GM18951 (cell line): ENCODE measurements at regions not wholly inside any gene's neighbourhood (a gene's known extent, or its start where the extent isn't known, plus 50 kb on each side); places are given as distances from the start of the nearest gene placed in this dataset.
"Not testable (repeated sequence)": the region's sequence is repeated elsewhere in the genome, so short reads cannot be mapped to it uniquely, and the experiment has no call there.

Experiments used
- POLR2A ChIP-seq: IDR thresholded peaks from 4 replicates; pipeline ENCODE4 v1.6.1; 2011; ENCODE audit warnings: mild to moderate bottlenecking; ENCODE audit not compliant: insufficient read length, insufficient read depth; ENCODE audit errors: extremely low read depth
- in situ Hi-C: fragments of 300-500 bp; cut with MboI; formaldehyde crosslinking; loops from one replicate; pipeline ENCODE4 v1.12.0; 2022; ENCODE audit warnings: low sequenced_read_pairs, mixed read lengths, inconsistent platforms; ENCODE audit not compliant: unreplicated experiment

DNA sequence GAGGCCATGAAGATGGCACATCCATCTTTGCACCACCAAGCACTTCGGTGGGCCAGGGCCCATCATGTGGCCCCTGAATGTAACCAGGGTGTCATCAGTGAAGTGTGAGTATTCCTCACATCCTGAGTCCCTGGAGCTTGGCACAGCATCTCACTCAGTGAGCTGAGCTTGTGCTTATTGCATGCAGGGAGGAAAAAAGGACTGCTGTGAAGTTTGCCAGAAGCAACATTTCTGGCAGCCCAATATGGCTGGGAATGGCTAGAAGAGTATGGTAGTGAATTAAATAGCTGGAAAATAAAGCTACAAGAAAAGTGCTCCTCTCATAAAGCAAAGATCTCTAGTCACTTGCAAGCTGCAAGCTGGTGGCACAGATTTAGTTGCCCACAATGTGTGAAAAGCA is 109.3 kb downstream of the TNFSF18 start:
- TF ChIP-seq POLR2A: no peak
- in situ Hi-C loops: no loop called here

DNA sequence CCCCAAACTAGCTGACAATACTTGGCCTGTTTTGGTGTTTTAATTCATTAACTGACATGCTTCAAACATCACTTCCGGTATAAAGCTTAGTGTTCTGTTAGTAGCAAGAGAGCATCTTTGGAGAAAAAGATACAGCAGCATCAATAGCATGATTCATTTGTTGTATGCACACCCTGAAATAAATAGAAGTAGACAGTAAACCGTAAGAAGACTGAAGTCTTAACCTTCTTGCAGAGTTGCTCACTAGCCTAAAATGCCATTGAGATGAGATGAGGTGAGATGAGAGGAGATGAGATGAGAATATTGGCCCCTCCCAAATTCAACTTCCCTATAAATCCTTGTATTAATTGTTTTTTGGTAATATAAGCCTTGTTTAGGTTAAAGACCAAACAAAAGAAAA is 108.8 kb downstream of the TNFSF18 start:
- TF ChIP-seq POLR2A: no peak
- in situ Hi-C loops: no loop called here

DNA sequence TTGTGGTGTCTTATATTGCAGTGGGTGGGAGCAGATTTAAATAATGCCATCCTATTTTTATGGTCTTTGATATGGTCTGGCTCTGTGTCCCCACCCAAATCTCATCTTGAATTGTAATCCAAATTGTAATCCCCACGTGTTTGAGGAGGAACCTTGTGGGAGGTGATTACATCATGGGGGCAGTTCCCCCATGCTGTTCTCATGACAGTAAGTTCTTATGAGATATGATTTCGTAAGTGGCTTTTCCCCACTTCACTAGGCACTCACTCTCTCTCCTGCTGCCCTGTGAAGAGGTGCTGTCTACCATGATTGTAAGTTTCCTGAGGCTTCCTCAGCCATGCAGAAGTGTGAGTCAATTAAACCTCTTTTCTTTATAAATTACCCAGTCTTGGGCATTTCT is 107.6 kb downstream of the TNFSF18 start:
- in situ Hi-C loops: not testable (repeated sequence)

DNA sequence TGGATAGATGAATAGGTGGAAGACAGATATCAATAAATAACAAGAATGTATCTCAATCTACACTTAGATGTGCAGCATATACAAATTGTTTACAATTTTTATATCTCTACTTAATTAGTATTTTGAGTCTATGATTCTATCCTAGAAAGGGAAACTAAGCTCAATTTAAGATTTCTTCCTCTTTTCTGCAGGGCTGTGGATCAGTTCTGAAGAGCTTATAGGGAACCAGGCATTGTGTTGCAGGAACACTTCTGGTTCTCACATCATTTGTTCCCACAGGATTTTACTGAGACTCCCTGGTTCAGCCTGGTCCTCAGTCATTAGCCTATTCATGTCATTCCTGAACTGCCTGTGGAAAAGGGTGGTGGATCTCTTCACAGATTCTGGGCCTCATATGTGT is 105.8 kb downstream of the TNFSF18 start:
- in situ Hi-C loops: no loop called here
- TF ChIP-seq POLR2A: no peak

DNA sequence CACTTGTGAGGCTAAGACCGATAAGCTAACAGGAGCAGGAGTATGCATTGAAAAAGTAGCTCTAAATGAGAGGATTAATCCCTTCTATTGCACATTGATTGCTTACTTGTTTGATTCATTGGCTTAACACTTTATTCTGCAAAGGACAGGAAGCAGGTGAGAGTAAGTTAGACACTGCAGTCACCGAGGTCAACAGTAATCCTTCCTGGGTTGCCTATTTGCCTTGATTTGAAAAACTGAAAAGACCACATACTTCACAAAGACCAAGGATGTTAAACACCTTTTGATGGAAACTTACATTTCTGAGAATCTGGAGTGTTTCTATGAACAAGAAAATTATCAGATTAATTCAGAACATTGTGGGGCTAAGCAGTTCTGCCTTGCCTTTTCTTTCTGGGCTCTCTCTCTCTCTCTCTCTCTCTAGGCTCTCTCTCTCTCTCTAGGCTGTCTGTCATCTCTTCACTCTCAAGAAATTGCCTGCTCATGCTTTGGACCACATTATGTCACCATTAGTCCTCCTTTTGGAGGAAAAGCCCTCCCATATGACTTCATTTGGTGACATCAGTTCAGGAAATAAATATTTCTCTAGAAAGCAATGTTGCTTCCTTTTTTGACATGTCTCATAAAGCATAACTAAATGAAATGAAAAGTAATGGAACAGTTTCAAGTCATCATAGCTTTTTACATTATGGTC is 103.8 kb downstream of the TNFSF18 start:
- no peak for TF ChIP-seq POLR2A
- in situ Hi-C loops: no loop called here

DNA sequence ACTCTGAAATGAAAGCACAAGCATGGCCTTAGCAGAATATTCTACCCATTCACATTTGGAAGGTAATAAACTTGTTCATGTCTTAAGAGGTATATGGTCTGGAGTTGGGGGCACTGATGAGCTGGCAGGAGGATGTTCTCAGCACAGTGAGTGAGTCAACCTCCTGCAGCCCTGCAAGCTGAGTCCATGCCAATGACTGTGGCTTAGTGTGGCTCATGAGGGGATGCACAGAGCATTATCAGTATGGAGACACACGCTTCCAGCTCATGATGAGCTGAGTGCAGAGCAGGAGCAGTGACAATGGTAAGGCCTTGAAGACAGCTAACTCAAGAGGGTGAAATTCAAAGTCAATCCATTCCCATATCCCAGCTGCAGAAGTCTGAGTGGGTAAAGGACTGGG is 102.3 kb downstream of the TNFSF18 start:
- TF ChIP-seq POLR2A: no peak
- in situ Hi-C loops: no loop called here

DNA sequence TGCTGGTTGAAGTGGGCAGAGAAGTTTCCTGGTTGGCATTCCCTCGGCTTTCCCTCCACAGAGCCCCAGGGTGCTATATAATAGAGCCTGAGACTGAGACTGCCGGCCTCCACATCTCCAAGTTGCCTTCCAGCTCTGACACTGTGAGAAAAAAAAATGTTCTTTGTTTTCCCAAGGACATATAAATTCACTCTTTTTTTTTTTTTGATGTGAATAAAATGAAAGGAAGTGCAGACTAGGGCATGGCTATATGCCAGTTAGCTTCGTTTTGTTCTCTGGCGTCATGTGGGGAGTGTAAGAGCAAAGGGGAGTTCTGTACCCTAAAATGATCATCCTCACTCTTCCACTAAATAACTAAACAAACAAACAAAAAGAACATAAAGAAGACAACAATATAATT is 101.6 kb downstream of the TNFSF18 start:
- in situ Hi-C loops: no loop called here
- no peak for TF ChIP-seq POLR2A

DNA sequence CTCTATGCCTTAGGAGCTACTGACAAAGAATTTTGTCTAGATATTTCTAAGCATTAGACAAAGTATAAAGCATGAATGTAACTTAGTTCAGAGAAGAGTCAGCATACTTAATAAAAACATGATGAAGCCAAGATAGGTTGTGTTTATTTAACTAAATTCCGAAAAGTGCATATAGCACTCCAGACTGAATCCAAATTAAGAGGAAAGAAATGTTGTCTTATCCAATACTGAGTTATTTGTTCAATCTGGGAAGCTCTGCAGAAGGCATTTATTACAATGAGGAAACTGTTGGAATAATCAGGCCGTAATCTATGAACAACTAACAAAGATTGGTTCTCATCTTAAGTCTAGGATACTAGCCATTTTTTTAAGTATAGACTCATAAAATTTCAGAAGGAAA is 100.2 kb downstream of the TNFSF18 start:
- TF ChIP-seq POLR2A: no peak
- in situ Hi-C loops: no loop called here

DNA sequence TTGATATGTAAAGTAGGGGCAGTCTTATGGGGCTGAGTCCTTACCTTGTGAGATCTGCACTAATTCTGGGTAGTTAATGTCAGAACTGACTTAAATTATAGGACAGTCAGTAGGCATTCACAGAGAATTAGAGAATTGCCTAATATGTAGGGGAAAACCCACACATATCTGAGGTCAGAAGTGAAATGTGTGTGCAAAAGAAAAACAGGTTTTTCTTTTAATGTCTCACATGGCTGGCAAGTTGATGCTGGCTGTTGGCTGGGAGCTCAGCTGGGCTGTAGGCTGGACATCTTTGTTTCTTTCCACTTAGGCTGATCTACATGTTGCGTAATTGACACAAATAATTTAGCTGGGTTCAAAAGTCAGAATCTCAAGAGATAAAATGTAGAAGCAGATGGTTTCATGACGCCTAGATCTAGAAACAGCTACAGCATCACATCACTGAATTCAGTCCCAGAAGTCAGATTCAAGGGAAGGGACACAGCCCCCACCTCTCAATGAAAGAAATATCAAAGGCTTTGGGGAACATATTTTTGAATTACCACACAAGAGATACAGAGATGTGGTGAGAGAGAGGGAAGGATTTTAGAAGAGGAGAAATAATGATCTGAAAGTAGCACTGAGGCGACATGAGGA is 98.9 kb downstream of the TNFSF18 start:
- in situ Hi-C loops: no loop called here
- no peak for TF ChIP-seq POLR2A

DNA sequence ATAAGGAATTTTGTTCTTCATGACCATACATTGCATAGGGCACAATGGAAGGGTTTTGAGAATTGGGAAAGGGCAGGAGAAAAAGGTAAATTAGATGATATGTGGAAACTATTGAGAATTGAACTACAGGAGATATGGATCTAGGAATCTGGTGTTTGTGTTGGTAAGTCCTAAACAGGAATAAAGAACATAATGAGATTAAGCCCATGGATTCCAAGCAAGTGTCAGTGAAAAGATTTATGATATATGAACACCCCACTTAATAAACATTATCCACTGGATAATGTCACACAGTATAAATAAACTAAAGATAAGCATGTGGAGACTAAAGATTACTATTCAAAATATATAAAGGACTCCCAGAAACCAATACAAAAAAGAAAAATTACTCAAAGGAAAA is 98.2 kb downstream of the TNFSF18 start:
- in situ Hi-C loops: no loop called here
- TF ChIP-seq POLR2A: no peak

DNA sequence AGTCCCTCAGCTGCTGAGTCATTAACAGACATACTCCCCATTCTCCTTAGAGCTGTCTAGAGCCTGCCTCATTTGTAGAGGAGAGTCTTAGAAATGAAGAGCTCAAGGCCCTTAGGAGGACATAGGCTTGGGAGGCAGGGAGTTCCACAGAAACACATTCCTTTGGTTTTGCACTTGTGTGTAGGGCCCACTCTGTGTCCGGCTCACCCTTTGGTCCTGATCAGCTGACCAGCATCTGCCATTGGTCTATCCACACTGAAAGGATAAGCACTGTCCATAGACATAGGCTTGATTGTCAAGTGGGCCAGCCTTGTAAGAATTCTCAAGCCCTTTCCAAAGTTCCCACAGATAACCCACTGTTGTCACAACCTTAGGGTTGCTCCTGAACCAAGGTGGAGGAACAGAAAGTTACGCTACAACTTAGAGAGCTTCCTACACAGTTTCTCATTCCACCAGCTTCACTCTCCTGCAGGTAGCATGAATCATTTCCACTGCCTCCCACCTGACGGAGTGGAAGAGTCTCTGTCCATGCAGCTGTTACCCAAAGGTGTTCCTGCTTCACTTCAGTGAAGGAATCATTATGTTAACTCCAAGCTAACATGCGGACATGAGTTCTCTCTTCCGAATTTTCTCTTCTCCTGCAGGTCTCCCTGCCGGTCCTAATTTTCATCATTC is 96.1 kb downstream of the TNFSF18 start:
- in situ Hi-C loops: no loop called here
- no peak for TF ChIP-seq POLR2A

DNA sequence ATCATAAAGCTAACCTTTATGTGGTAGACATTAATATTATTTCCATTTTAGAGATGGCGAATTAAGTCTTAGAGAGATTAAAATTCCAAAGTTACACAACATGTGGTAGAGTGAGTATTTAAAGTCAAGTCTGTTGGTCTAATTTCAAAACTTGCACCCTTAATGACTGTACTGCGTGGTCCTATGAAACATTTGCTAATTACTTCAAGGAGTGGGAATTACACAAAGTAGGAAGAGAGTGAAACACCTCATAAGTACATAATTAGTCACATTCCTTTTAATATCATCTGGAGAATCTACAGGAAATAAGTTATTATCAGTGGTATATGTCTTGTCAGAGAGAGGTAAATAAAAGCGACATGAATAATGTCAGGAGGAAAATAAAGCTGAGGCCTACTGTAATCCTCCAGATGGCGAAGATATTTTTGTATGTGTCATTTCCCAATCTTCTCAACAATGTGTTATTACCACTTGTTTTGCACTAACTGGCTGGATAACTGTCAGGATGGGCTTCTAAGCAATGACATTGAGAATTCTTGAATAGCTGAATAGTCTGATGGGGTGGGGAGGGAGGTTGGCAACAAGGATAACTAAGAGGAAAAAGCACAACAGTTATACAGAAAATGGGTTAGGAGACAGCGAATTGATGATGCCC is 95.5 kb downstream of the TNFSF18 start:
- TF ChIP-seq POLR2A: no peak
- in situ Hi-C loops: no loop called here

DNA sequence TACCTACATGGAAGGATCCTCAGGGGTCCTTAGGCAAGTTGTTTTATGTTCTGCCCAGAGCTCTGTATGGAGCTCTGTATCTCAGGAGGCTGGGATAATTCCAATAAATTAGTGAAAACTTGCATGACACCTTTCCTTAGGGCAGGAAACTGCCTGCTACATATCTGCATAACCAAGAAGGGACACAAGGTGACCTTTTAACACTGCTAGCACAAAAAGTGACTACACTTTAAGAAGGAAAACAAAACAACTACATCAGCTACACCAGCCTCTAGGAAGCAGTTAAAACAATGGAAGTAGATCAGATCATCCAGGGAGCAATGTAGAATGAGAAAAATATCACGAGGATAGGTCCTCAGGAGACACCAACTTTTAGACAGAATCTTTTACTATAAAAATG is 93.9 kb downstream of the TNFSF18 start:
- in situ Hi-C loops: no loop called here
- TF ChIP-seq POLR2A: no peak

DNA sequence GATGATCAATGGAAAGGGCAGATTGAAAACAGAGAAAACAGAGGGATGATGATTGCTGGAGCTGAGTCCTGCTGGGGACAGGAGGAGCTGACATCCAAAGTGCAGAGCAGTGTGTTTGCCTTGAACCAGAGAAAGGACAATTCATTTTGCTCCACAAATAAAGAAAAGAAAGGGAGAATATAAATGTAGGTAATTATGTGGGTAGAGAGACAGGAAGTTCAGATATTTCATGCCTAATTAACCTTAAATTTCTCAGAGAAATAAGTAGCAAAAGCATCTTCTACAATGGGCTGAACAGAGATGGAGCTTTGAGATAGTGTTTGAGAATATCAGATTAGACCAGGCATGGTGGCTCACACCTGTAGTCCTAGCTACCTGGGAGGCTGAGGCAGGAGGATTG is 93.2 kb downstream of the TNFSF18 start:
- no peak for TF ChIP-seq POLR2A
- in situ Hi-C loops: no loop called here
